Thyroid gland (tissue), 4 donors: ENCODE measurements at regions not wholly inside any gene's neighbourhood (a gene's known extent, or its start where the extent isn't known, plus 50 kb on each side); places are given as distances from the start of the nearest gene placed in this dataset.

Source experiments
- DNase-seq, 2 donors: peaks; one replicate each; pipeline ENCODE4 v3.0.0-alpha.2; 2019
- H3K27ac ChIP-seq, 3 donors: fragments of 200-600 bp; sonication (generic); 1 replicate in 2 of 3; 2 replicates in 1 of 3; pipeline ENCODE4 v1.5.1; 2016 to 2019; ENCODE audit warnings: mild to moderate bottlenecking in 1 of 3, moderate library complexity in 1 of 3
- H3K27me3 ChIP-seq: fragments of 200-600 bp; sonication (generic); one replicate; pipeline ENCODE4 v1.5.1; 2019
- H3K36me3 ChIP-seq, 2 donors: fragments of 200-600 bp; sonication (generic); one replicate each; pipeline ENCODE4 v1.5.1; 2016 to 2019
- H3K4me1 ChIP-seq, 2 donors: fragments of 200-600 bp; sonication (generic); one replicate each; pipeline ENCODE4 v1.5.1; 2017 to 2019
- H3K4me3 ChIP-seq, 3 donors: fragments of 200-600 bp; sonication (generic); replicated peaks in 1 of 3; 1 replicate in 2 of 3; 2 replicates in 1 of 3; pipeline ENCODE4 v1.5.1; 2016; ENCODE audit warnings: mild to moderate bottlenecking in 1 of 3
- H3K9me3 ChIP-seq: fragments of 200-600 bp; sonication (generic); one replicate; pipeline ENCODE4 v1.5.1; 2017
- POLR2A ChIP-seq, 2 donors: fragments of 450-650 bp; IDR thresholded peaks; one replicate each; pipeline ENCODE4 v1.6.1; 2017; ENCODE audit warnings: antibody characterized with exemption in 2 of 2, mild to moderate bottlenecking in 2 of 2, moderate library complexity in 1 of 2
- WGBS, 2 donors: methylation state at CpG; one replicate each; pipeline ENCODE4 v1.1.5; 2017; 5-methylcytosine and 5-hydroxymethylcytosine counted together
- intact Hi-C: fragments of 100-400 bp; cut with DNase I; formaldehyde crosslinking; loops from one replicate; pipeline ENCODE4 v1.15.1; 2023
- TF ChIP-seq, protein P1 (sequence below), 6 experiments: fragments of 200-600 bp in 3 of 6; fragments of 450-650 bp in 3 of 6; sonication (generic) in 3 of 6; IDR thresholded peaks; one replicate each; pipeline ENCODE4 v1.5.1; 2016 to 2019; ENCODE audit warnings: antibody characterized with exemption in 6 of 6, mild to moderate bottlenecking in 2 of 6, inconsistent platforms in 1 of 6, moderate library complexity in 1 of 6

GRCh38 chr6:21769968-21770367 lies 176.4 kb downstream of the SOX4 start:
- no peak overlapping the region for H3K27ac ChIP-seq
- H3K27me3 ChIP-seq: no peaks in the 10 kb centered on the region
- intact Hi-C loops: no loop called here
- no peaks in the 10 kb centered on the region for H3K9me3 ChIP-seq
- no peak for TF ChIP-seq POLR2A (IDR thresholded peaks at IDR 0.05)
- TF ChIP-seq, protein P1, sequence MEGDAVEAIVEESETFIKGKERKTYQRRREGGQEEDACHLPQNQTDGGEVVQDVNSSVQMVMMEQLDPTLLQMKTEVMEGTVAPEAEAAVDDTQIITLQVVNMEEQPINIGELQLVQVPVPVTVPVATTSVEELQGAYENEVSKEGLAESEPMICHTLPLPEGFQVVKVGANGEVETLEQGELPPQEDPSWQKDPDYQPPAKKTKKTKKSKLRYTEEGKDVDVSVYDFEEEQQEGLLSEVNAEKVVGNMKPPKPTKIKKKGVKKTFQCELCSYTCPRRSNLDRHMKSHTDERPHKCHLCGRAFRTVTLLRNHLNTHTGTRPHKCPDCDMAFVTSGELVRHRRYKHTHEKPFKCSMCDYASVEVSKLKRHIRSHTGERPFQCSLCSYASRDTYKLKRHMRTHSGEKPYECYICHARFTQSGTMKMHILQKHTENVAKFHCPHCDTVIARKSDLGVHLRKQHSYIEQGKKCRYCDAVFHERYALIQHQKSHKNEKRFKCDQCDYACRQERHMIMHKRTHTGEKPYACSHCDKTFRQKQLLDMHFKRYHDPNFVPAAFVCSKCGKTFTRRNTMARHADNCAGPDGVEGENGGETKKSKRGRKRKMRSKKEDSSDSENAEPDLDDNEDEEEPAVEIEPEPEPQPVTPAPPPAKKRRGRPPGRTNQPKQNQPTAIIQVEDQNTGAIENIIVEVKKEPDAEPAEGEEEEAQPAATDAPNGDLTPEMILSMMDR (IDR thresholded peaks at IDR 0.05): no peak
- DNase-seq: no peak
- no peak overlapping the region for H3K4me3 ChIP-seq
- no peaks in the 10 kb centered on the region for H3K36me3 ChIP-seq
- peaks cover 0 to 6% of the 10 kb centered on the region in 2 donors for H3K4me1 ChIP-seq

DNA sequence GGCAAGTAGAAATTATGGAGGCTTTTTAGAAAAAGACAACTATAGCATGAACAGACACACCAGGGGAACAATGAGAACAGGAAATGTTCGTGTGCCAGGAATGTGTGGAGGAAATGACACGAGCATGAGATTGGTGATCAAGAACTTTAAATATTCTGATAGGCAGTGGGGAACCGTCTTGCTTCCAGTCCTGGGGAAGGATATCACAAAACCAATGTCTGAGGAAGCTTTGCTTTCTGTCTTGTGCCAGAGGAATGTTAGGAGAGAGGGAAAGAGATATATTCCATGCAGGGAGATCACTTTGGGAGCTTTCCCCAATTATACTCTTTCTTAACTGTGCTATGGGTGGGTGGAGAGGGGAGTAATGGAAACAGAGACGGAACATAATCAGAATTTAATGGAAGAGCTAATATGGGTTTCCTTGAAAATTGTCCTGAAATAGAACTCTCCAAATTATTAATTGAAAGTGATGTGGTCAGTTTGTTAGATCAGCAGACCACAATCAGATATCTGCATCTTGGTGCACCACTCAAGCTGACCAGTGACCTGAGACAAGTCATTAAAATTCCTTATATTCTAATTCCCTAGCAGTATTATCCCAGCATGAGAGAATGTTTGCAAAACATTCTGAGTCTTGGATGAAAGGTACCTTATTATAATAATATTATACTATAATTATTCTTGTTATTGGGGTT lies 178.2 kb downstream of the SOX4 start:
- no peak for DNase-seq
- no peaks in the 10 kb centered on the region for H3K9me3 ChIP-seq
- 59 to 70% methylated on average over 4 of the region's 4 CpGs for WGBS, 2 donors
- intact Hi-C loops: no loop called here
- no peak overlapping the region for H3K27ac ChIP-seq
- H3K4me3 ChIP-seq: no peak overlapping the region
- H3K36me3 ChIP-seq: no peaks in the 10 kb centered on the region
- H3K4me1 ChIP-seq: peaks cover 0 to 6% of the 10 kb centered on the region in 2 donors
- no peaks in the 10 kb centered on the region for H3K27me3 ChIP-seq
- TF ChIP-seq, protein P1 (IDR thresholded peaks at IDR 0.05): no peak

DNA sequence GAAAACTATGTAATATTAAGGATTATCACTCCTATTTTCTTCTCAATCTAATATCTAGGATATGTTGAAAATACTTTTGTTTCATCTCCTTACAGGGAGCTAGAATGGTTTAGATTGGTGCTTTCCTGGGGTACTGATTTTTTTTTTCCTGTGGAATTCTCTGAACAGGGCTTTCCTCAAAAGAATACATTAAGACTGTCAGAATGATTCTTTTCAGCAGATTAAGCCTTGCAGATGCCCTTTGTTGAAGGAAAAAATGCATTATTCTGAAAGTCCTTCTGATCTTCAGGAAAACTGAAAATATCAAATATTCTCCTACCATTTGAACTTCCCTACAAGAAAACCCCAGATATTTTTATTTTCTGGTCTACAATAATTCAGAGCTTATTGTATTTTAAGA lies 178.9 kb downstream of the SOX4 start:
- Histone ChIP-seq H3K4me1 (peaks cover 0 to 6% of the 10 kb centered on the region in 2 donors), H3K27me3 (no peaks in the 10 kb centered on the region), H3K27ac (no peak overlapping the region), H3K4me3 (no peak overlapping the region), H3K36me3 (no peaks in the 10 kb centered on the region), H3K9me3 (no peaks in the 10 kb centered on the region)
- intact Hi-C loops: no loop called here
- DNase-seq: no peak
- TF ChIP-seq, protein P1 (IDR thresholded peaks at IDR 0.05): no peak
- no peak for TF ChIP-seq POLR2A (IDR thresholded peaks at IDR 0.05)

GRCh38 chr6:21772884-21773575 lies 179.5 kb downstream of the SOX4 start:
- TF ChIP-seq POLR2A (IDR thresholded peaks at IDR 0.05): no peak
- TF ChIP-seq, protein P1 (IDR thresholded peaks at IDR 0.05): no peak
- Histone ChIP-seq H3K9me3 (no peaks in the 10 kb centered on the region), H3K27me3 (no peaks in the 10 kb centered on the region), H3K4me1 (peaks cover 0 to 6% of the 10 kb centered on the region in 2 donors), H3K4me3 (no peak overlapping the region), H3K36me3 (no peaks in the 10 kb centered on the region), H3K27ac (no peak overlapping the region)
- DNase-seq: no peak
- 89 to 91% methylated on average over 9 of the region's 9 CpGs for WGBS, 2 donors
- intact Hi-C loops: no loop called here

DNA sequence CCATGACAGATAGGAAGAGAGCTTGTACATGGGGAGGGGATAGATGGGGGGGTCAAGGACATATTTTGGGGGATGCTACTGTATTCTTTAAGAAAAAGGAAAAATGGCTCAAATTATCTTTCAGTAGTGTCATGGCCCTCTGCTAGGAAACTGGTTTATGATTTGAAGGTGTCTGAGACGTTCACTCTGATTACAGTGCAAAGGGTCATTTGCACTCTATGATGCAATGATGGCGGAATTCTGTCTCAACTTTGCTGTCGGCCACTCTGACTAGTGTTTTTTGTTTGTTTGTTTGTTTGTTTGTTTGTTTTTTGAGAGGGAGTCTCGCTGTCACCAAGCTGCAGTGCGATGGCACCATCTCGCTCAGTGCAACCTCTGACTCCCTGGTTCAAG lies 180.0 kb downstream of the SOX4 start:
- WGBS, 2 donors: 96% methylated on average over 6 of the region's 6 CpGs
- no peaks in the 10 kb centered on the region for H3K36me3 ChIP-seq
- H3K27ac ChIP-seq: no peak overlapping the region
- intact Hi-C loops: no loop called here
- no peaks in the 10 kb centered on the region for H3K9me3 ChIP-seq
- no peak for DNase-seq
- TF ChIP-seq POLR2A (IDR thresholded peaks at IDR 0.05): no peak
- TF ChIP-seq, protein P1 (IDR thresholded peaks at IDR 0.05): no peak
- no peaks in the 10 kb centered on the region for H3K27me3 ChIP-seq
- H3K4me1 ChIP-seq: peaks cover 0 to 6% of the 10 kb centered on the region in 2 donors
- no peak overlapping the region for H3K4me3 ChIP-seq
